DMS53 (cell line): ENCODE measurements at regions not wholly inside any gene's neighbourhood (a gene's known extent, or its start where the extent isn't known, plus 50 kb on each side); places are given as distances from the start of the nearest gene placed in this dataset.
"Not testable (repeated sequence)": the region's sequence is repeated elsewhere in the genome, so short reads cannot be mapped to it uniquely, and the experiment has no call there.

ENCODE experiments used
- DNase-seq: peaks from one replicate; lab custom pipeline; 2025; lab: John Stamatoyannopoulos, UW

GRCh38 chr10:106296750-106297392 is 867.6 kb downstream of the SORCS1 start:
- no peak for DNase-seq

GRCh38 chr10:106284802-106285587 is 879.5 kb downstream of the SORCS1 start:
- no peak for DNase-seq

GRCh38 chr10:106280896-106281460 is 883.5 kb downstream of the SORCS1 start:
- DNase-seq, result no peak

GRCh38 chr10:106278383-106278782 is 886.1 kb downstream of the SORCS1 start:
- peak; percentile 2 for DNase-seq

- DNase-seq, result peak; percentile 27
Observed at GRCh38 chr10:106271237-106271636, 893.3 kb downstream of the SORCS1 start.

- no peak for DNase-seq
Observed at GRCh38 chr10:106268000-106268399, 896.5 kb downstream of the SORCS1 start.

- DNase-seq, result no peak
Observed at GRCh38 chr10:106267591-106267990, 896.9 kb downstream of the SORCS1 start.

GRCh38 chr10:106257432-106257831 is 907.1 kb downstream of the SORCS1 start:
- not testable (repeated sequence) for DNase-seq

GRCh38 chr10:106255111-106255678 is 909.3 kb downstream of the SORCS1 start:
- DNase-seq, result no peak

GRCh38 chr10:106254071-106254470 is 910.4 kb downstream of the SORCS1 start:
- DNase-seq, result no peak

- no peak for DNase-seq
Observed at GRCh38 chr10:106252541-106252940, 912.0 kb downstream of the SORCS1 start.

- DNase-seq, result no peak
Observed at GRCh38 chr10:106251573-106251972, 912.9 kb downstream of the SORCS1 start.

GRCh38 chr10:106242301-106242700 is 922.2 kb downstream of the SORCS1 start:
- no peak for DNase-seq

GRCh38 chr10:106226828-106227227 is 937.7 kb downstream of the SORCS1 start:
- no peak for DNase-seq

GRCh38 chr10:106226142-106226541 is 938.4 kb downstream of the SORCS1 start:
- no peak for DNase-seq

GRCh38 chr10:106224676-106225075 is 939.8 kb downstream of the SORCS1 start:
- no peak for DNase-seq

- no peak for DNase-seq
Observed at GRCh38 chr10:106217627-106218026, 946.9 kb downstream of the SORCS1 start.

- no peak for DNase-seq
Observed at GRCh38 chr10:106216085-106216484, 948.4 kb downstream of the SORCS1 start.

- DNase-seq, result no peak
Observed at GRCh38 chr10:106214243-106214642, 950.3 kb downstream of the SORCS1 start.

- no peak for DNase-seq
Observed at GRCh38 chr10:106213493-106213892, 951.0 kb downstream of the SORCS1 start.

- no peak for DNase-seq
Observed at GRCh38 chr10:106198275-106198674, 966.2 kb downstream of the SORCS1 start.

- DNase-seq, result peak; percentile 50
Observed at GRCh38 chr10:106189292-106189691, 975.2 kb downstream of the SORCS1 start.

GRCh38 chr10:106185951-106186350 is 978.6 kb downstream of the SORCS1 start:
- DNase-seq, result no peak
